WI38 (cell line): ENCODE measurements at regions not wholly inside any gene's neighbourhood (a gene's known extent, or its start where the extent isn't known, plus 50 kb on each side); places are given as distances from the start of the nearest gene placed in this dataset.

ENCODE experiments used
- H3K4me3 ChIP-seq: 2 replicates; pipeline ENCODE4 v1.5.1; 2011; ENCODE audit warnings: low read depth, mild to moderate bottlenecking, control low read depth, low read length
- TF ChIP-seq, protein P1 (sequence below): IDR thresholded peaks from 2 replicates; pipeline ENCODE4 v1.5.1; 2012; ENCODE audit warnings: low read depth, mild to moderate bottlenecking, control low read depth, low read length

DNA sequence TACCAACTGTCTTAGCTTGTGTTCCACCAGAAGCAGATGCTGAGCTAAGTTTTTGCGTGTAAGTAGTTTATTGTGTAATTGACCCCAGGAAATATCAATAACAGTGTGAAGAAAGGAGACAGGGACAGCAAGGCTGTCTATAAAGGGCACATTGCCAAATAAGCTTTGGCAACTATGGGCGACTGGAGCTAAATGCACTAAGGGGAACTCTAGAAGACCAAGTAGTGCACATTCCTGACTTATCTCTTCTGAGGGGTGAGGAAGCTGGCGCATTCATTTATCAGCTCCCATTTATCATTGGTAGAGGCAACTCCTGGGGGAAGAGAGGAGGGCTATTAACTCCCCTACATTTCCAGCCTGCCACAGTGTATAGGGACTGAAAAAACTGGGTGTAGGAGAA is 135.0 kb downstream of the DLEU7 start:
- no peak overlapping the region for H3K4me3 ChIP-seq
- TF ChIP-seq, protein P1, sequence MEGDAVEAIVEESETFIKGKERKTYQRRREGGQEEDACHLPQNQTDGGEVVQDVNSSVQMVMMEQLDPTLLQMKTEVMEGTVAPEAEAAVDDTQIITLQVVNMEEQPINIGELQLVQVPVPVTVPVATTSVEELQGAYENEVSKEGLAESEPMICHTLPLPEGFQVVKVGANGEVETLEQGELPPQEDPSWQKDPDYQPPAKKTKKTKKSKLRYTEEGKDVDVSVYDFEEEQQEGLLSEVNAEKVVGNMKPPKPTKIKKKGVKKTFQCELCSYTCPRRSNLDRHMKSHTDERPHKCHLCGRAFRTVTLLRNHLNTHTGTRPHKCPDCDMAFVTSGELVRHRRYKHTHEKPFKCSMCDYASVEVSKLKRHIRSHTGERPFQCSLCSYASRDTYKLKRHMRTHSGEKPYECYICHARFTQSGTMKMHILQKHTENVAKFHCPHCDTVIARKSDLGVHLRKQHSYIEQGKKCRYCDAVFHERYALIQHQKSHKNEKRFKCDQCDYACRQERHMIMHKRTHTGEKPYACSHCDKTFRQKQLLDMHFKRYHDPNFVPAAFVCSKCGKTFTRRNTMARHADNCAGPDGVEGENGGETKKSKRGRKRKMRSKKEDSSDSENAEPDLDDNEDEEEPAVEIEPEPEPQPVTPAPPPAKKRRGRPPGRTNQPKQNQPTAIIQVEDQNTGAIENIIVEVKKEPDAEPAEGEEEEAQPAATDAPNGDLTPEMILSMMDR, result no peak

DNA sequence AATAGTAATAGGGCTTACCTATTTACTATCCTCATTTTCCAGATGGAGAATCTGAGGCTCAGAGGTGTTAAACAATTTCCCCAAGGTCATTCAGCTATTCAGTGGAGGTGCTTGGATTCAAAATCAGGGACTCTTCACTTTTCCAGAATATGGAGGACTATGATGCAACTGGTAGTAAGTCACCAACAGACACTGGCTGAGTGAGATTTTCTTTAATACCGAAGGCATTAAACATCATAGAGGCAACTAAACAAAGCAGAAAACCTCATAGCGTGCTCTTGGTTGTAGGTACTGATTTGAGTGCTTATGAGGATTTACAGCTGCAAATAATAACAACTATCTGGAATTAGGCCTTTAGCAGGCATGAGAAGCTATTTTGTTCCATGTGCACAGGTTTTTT is 134.4 kb downstream of the DLEU7 start:
- TF ChIP-seq, protein P1, result no peak

DNA sequence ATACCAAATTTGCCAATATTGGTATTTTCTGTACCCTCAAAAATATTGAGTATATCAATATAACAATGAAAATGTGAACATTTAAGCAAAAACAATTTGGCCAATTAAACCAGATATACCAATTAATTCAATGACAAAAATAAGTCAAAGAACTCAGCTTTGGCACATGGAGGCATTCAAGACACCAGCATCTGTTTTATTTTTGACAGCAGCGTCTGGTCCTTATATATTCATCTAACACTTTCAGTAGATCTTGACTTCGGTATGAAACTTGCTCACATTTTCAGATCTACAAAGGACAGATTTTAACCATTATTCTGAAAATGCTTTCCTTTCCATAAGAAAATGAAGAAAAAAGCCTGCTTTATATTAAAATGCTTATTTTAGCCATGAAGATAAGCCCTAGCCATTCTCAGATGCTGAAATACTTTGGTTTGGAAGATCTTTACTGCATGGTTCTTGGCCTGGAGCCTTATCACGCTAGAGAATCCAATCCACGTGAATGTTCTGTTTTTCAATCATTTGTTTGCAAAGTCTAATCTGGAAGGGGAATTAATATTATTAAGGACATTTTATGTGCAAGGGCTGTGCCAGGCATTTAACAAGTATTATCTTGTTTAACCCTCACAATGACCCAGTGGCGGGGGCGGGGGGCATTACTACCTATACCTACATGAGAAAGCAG is 132.2 kb downstream of the DLEU7 start:
- TF ChIP-seq, protein P1, result no peak
- H3K4me3 ChIP-seq, result no peak overlapping the region

More for the DNA sequence above, 134.4 kb downstream of the DLEU7 start:
- H3K4me3 ChIP-seq, result no peak overlapping the region

DNA sequence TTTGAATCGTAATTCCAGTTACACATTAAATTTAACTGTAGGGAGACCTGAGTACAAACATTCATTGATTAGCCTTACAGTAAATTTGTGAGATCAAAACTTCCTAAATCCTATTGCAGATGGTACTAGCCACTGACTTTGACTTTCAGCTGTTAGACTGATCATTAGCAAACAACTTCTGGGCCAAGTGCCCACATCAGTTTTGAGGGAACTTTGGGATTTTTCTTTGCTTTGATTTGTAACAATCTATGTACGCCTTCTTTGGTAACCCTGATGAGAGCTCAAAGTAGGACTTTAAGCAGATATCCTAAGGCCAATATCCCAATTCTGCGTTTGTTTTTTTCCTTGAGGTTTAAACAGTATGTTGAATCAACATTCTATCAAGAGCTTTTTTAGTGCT is 131.5 kb downstream of the DLEU7 start:
- H3K4me3 ChIP-seq, result no peak overlapping the region
- TF ChIP-seq, protein P1, result no peak

DNA sequence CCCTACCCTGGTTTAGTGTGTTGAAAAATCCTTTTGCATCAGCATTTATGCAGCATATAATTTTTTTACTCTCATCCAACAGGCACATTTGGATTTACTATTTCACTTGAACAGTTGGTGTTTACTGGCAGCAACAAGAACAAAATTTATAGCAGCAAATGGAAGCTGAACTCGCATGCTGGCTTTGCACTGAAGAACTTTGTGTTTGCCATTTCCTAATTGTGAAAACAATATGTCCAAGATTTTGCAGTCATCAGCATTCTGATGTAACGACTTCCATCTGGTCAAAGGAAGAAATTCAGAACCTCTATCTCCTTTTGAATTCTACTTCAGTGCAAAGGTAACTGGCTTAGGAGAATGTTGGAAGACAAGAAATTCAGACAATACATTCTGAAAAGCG is 131.0 kb downstream of the DLEU7 start:
- TF ChIP-seq, protein P1, result no peak
- H3K4me3 ChIP-seq, result no peak overlapping the region

DNA sequence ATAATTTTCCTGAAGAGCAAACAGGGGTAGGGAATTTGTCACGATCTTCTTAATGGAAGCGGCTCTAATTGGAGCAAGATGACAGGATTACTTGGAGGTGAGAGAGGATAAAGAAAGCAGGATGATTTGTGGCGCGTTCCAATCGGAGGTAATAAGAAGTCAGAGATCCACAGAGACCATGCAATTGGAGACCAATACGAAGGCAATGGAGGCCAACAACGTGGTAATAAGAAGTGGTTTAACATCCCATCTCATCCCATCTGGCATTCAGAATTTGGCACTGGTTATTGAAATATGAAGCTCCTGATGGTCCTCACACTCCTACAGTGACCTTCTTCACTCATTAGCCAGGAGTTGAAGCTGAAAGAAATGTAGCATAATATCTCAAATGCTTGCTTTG is 130.6 kb downstream of the DLEU7 start:
- TF ChIP-seq, protein P1, result no peak

DNA sequence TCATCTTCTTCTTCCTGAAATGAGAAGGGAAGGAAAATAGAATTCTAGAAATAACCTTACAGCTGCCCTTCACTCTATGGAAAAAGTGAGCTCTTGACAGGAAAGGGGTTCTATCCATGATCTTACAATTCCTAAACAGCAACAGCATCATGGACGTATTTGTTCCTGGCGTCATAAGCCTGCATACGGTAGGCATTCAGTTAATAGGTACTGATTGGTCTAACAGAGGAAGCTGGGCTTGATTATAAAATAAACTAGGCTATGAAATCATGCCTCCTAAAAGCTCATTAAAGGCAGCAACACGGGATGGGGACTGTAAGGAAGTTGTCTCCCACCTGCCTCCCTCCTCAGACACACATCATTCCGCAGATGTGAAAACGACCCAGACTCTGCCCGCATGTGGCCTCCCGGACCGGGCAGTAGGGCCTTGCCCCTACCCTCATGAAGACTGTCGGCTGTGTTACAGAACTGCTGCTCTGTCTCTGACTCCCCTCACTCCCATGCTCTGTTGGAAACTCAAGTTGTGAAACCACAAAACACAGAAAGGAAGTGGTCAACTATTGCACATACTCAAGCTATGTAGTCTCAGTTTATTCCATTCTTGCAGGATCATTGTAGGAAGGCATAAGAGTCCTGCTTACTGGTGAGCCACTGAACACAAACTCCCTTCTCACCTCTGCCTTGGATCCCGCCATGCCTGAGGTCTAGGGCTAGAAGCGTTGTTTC is 129.8 kb downstream of the DLEU7 start:
- no peak overlapping the region for H3K4me3 ChIP-seq
- TF ChIP-seq, protein P1, result no peak

More for the DNA sequence above, 130.6 kb downstream of the DLEU7 start:
- H3K4me3 ChIP-seq, result no peak overlapping the region
